Hepatocyte (in vitro differentiated cells): ENCODE measurements at regions not wholly inside any gene's neighbourhood (a gene's known extent, or its start where the extent isn't known, plus 50 kb on each side); places are given as distances from the start of the nearest gene placed in this dataset.

Experiments used
- CTCF ChIP-seq: fragments of 200-600 bp; sonication (generic); IDR thresholded peaks from 2 replicates; pipeline ENCODE4 v1.5.1; 2016; ENCODE audit warnings: antibody characterized with exemption, mild to moderate bottlenecking; ENCODE audit not compliant: poor library complexity
- EZH2 ChIP-seq: fragments of 200-600 bp; sonication (generic); IDR thresholded peaks from 2 replicates; pipeline ENCODE4 v1.6.1; 2016; ENCODE audit warnings: antibody characterized with exemption, mild to moderate bottlenecking, borderline replicate concordance
- EZH2phosphoT487 ChIP-seq: fragments of 200-600 bp; sonication (generic); IDR thresholded peaks from one replicate; pipeline ENCODE4 v1.6.1; 2018; ENCODE audit warnings: antibody characterized with exemption, mild to moderate bottlenecking, low read depth, moderate library complexity; ENCODE audit not compliant: unreplicated experiment, severe bottlenecking

GRCh38 chr2:44834656-44835055 lies 106.8 kb upstream of the SIX3 start:
- TF ChIP-seq CTCF (no peak), EZH2phosphoT487 (no peak), EZH2 (no peak)
